ENCODE measurements at regions not wholly inside any gene's neighbourhood (a gene's known extent, or its start where the extent isn't known, plus 50 kb on each side); places are given as distances from the start of the nearest gene placed in this dataset.

GRCh38 chr13:97844151-97844550, 109.3 kb upstream of the IPO5 start:
- ATAC-seq (no peak), DNase-seq (no peak)
- intact Hi-C loops (cut with DNase I, micrococcal nuclease): no loop called here

DNA sequence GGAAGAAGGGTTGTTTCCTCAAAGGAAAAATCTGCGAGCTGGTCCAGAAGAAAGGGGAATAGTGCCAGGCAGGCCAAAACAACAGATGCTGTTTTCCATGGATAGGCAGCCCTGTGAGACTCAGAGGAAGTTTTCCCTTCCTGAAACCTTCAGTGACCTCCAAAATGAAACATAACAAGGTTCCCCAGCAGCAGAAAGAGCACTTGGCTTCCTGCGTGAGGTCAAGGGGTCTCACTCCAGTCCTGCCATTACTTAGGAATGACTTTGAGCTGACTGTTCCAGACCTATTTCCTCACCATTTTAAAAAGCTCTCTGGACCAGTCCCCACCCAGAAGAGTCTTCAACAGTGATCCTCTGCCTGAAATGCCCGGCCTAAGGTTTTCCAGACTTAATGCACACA, 104.6 kb upstream of the IPO5 start:
- intact Hi-C loops (cut with DNase I, micrococcal nuclease): no loop called here
- no peak for ATAC-seq
- no peak for DNase-seq

- no peak for DNase-seq
- intact Hi-C loops (cut with DNase I, micrococcal nuclease): no loop called here
- ATAC-seq: no peak
Measured at GRCh38 chr13:97849305-97849704, 104.2 kb upstream of the IPO5 start.

- intact Hi-C loops (cut with DNase I, micrococcal nuclease): loop anchor here in 1 of 2 donors (10.0 kb wide), 1 partner anchor 824 kb away; no protein-coding TSS in a partner anchor
- no peak for DNase-seq
- no peak for ATAC-seq
Measured at GRCh38 chr13:97851269-97851668, 102.2 kb upstream of the IPO5 start.

- DNase-seq (no peak), ATAC-seq (no peak)
- intact Hi-C loops (cut with DNase I, micrococcal nuclease): loop anchor here in 1 of 2 donors (10.0 kb wide), 1 partner anchor 822 kb away; no protein-coding TSS in a partner anchor
Measured at GRCh38 chr13:97852181-97852874, 101.1 kb upstream of the IPO5 start.

DNA sequence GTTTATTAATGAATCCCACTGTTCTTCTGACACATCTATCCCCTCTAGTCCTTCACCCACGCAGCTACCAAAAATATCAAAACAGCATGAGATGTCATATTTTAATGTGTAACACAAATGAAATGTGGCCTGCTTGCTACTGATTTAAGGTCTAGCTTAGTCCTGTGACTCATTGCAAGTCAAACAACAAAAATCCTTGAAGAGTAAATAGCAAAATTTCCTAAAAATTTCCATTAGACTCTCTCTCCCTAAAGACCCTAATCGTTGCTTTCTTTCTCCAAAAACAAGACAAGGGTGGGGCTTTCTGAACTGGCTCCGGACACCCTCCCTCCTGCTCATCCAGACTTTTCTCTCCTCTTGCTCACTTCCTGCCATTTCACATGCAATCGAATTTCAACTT, 99.9 kb upstream of the IPO5 start:
- ATAC-seq (no peak), DNase-seq (no peak)
- intact Hi-C loops (cut with DNase I, micrococcal nuclease): loop anchor here in 1 of 2 donors (10.0 kb wide), 1 partner anchor 821 kb away; no protein-coding TSS in a partner anchor

DNA sequence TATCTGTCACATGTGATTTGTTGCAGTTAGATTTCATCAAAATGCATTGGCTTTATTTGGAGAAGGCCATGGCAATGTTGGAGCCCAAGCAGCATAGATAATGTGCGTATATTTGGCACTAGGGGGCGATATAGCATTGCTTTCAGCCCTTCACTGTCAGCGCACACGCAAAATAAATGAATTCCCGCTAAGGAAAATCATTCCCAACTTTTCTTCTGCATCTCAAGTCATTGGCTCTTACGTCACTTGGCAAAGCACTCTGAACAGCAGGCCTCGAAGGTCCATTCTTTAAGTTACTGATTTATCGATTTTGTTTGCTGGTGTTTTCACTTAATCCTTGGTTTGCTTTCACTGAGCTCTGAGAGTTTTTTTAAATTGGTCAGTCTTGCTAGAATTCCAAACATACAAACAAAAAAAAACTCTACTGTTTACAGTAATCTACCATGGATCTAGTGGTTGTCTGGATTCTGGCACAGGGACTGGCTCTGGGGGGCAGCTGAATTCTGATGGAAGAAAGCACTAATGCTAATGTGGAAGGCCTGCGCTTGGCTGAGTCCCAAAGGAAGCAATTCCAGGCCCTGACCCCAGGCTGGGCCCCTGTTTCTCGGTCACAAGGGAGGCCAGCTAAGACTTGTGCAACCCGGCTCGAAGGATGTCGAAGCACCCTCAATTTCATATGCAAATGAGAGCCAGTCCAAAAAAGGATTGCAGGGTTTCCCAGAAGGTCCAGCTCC, 97.7 kb upstream of the IPO5 start:
- intact Hi-C loops (cut with DNase I, micrococcal nuclease): loop anchor here in 1 of 2 donors (10.0 kb wide), 1 partner anchor 819 kb away; no protein-coding TSS in a partner anchor

DNA sequence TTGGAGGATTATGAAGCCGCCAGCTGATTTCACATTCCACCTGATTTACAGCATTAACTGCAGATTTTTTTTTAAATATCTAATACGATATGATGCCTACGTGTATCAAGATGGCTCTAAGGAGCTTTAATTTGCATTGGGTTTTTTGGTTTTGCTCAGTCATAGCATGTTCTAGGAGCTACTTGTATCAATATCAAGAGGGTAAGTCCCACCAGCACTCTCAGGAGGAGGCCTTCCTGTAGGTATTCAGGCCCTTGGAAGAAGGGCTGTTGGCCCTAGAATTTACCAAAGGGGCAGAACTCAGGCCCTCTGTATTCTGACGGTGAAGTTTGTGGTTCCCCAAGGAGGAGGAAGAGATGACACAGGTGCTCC, 97.2 kb upstream of the IPO5 start:
- no peak for DNase-seq
- intact Hi-C loops (cut with DNase I, micrococcal nuclease): loop anchor here in 1 of 2 donors (10.0 kb wide), 1 partner anchor 819 kb away; no protein-coding TSS in a partner anchor
- ATAC-seq: no peak

More for the DNA sequence above, 97.7 kb upstream of the IPO5 start:
- DNase-seq: peak in 1 of 2 donors; percentile 11
- peak; percentile 80 for ATAC-seq

DNA sequence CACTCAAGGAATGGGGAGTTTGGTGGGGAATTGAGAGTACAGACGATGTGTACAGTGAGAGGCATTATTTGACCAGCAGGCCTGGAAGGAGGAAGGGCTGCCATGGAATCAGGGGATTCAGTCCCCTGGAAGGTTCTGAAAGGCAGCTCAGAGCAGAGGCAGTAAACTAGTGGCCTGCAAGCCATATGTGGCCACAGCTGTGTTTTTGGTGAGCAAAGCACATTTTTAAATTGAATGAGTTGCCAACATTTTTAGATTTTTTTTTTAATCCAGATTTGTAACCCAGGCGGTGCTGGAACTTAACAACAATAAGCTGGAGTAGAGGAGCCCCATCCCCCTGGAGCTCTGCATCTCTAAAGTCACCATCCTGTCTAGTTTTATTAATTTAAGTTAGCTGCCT, 95.3 kb upstream of the IPO5 start:
- intact Hi-C loops (cut with DNase I, micrococcal nuclease): loop anchor here in 1 of 2 donors (10.0 kb wide), 1 partner anchor 817 kb away; no protein-coding TSS in a partner anchor
- DNase-seq (no peak), ATAC-seq (no peak)

GRCh38 chr13:97866346-97866745, 87.1 kb upstream of the IPO5 start:
- intact Hi-C loops (cut with DNase I, micrococcal nuclease): no loop called here
- DNase-seq (no peak), ATAC-seq (no peak)

DNA sequence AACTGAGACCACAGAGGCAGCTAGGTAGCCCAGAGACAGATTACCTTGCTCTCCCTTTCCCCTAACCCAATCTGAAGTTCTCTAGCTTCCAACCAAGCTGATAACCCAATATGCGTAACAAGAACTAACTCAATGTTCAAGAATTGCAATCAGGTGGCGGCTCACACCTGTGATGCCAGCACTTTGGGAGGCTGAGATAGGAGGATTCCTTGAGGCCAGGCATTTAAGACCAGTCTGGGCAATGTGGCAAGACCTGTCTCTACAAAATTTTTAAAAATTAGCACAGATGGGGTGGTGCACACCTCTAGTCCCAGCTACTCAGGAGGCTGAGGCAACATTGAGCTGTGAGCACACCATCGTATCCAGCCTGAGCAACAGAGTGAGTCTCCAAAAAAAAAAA, 86.7 kb upstream of the IPO5 start:
- ATAC-seq: no peak
- intact Hi-C loops (cut with DNase I, micrococcal nuclease): no loop called here

DNA sequence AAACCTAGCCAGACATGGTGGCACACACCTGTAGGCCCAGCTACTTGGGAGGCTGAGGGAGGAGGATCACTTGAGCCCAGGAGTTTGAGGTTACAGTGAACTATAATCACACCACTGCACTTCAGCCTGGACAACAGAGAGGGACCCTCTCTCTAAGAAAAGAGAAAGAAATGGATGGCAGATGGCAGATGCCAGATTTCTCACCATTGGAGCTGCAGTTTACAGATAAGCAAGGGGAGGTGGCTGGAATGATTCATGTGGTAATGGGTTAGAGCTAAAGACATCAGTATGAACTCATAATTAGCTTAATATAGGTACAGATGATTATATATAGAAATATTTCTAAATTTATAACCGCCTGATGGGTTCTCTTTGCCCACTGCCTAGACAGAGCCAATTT, 80.1 kb upstream of the IPO5 start:
- DNase-seq (no peak), ATAC-seq (no peak)
- intact Hi-C loops (cut with DNase I, micrococcal nuclease): no loop called here

More for the DNA sequence above, 86.7 kb upstream of the IPO5 start:
- no peak for DNase-seq

DNA sequence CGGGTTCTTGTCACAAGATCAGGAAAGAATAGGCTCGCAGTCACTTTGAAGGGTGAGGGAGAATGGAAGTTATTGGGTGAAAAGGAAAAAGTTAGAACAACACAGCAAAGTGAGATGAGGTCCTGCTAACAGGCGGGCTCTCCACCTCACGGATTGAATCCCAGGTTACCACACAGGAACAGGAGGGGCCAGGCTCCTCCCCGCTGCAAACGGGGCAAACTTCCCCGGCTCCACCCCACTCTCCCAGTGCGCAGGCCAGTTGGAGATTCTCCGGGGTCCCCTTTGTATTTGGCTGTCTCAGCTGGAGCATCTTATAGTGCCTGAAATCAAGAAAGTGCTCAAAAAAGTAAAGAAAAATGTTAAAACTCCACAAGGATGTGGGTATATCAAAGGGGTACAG, 78.3 kb upstream of the IPO5 start:
- ATAC-seq: no peak
- DNase-seq: no peak
- intact Hi-C loops (cut with DNase I, micrococcal nuclease): no loop called here

- DNase-seq: no peak
- no peak for ATAC-seq
- intact Hi-C loops (cut with DNase I, micrococcal nuclease): no loop called here
Measured at GRCh38 chr13:97875911-97876310, 77.6 kb upstream of the IPO5 start.

- ATAC-seq (no peak), DNase-seq (no peak)
- intact Hi-C loops (cut with DNase I, micrococcal nuclease): no loop called here
Measured at GRCh38 chr13:97878431-97879375, 74.8 kb upstream of the IPO5 start.

DNA sequence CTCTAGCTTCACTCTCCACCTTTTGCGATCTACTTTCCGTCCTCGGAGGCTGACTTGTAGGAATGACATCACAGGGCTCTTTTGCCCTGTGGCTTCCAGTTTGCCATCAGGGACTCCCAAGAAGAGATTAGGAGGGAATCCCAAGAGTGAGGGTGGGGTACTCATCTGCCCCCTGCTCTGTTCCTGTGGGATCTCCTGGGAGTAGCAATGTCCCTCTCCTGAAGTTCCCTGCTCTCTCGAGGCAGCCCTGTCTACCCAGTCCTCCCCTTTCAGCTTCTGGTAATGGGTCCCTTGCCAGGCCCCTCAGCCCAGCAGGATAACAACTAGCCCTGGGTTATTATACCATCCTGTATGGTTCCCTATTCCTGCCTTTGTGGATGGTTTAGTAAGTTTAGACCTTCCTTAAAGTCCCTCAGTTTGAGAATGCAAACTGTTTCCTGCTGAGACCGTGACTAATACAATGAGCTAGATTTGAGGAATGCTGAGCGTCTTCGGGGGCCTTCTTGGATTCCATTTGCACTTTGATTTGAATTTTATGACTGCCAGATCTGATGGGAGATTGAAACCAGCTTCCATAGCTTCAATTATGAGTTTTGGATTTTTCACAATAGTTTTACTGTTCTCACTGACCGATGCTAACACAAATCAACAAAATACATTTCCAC, 73.7 kb upstream of the IPO5 start:
- ATAC-seq: no peak
- intact Hi-C loops (cut with DNase I, micrococcal nuclease): no loop called here
- DNase-seq: no peak

DNA sequence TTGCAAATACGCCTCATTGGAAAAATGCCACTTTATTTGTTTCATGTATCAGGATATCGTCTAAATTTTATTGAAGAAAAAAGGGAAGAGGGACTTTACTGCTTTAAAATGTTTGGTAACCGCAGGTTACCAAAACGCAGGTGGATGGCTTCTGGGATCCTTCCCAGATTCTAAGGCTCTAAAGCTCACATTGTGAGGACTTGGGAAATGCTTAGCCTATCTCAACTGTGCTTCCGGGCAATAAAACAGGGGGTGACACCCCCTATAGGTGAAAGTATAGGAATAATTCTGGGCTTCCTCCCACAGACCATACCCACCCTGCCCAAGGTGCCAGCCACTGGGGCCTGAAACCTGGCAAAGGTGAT, 73.2 kb upstream of the IPO5 start:
- intact Hi-C loops (cut with DNase I, micrococcal nuclease): no loop called here
- ATAC-seq (no peak), DNase-seq (no peak)

DNA sequence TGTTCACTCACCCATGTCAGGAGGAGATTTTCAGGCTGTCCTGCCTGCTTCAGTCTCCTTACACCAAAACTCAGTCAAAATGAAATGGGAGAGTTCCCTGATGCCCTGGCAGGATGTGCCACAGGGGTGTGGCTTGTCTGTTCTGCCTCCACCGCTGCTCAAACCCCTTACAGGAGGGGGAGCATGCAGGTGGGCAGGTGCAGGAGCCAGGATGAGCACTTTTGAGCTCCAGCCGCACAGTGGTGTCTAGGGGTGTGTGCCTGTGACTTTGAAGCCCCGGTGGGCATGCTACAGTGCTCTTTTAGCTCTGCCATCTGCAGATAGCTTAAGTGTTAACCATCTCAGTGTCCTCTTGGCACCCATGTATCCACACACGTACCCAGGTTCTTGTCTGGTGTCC, 71.9 kb upstream of the IPO5 start:
- DNase-seq: no peak
- ATAC-seq: no peak
- intact Hi-C loops (cut with DNase I, micrococcal nuclease): no loop called here

GRCh38 chr13:97883396-97883795, 70.1 kb upstream of the IPO5 start:
- no peak for ATAC-seq
- DNase-seq: no peak

More at GRCh38 chr13:97883396-97883795, 70.1 kb upstream of the IPO5 start:
- intact Hi-C loops (cut with DNase I, micrococcal nuclease): no loop called here
